ENCODE measurements at regions not wholly inside any gene's neighbourhood (a gene's known extent, or its start where the extent isn't known, plus 50 kb on each side); places are given as distances from the start of the nearest gene placed in this dataset.

DNA sequence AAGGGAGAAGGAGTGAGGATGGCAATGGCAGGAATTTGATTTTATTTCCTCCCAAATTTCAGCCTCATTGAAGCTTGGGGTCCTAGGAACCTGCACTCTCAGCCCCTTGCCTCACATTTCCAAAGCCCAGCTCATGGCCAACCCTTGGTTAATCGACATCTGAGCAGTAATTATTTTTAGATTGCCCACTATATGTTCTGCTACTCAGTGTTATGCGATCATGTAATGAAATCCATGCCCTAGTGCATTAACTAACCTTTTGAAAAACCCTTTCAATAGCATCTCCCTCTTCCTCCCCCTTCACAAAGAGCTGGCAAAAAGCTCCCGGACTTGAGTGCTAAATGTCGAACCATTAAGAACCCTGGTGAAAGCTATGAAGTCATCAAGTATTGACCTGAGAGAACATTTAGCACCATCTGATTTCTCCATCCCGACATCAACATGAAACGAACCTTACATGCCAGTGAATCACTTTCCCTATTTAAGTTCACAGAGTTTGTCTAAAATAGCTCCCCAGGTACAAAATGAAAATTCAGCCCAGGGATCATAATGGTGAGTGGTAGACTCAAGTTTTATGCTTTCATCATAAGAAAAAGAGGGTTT, 59.2 kb upstream of the RPS6KA3 start:
- no peak for DNase-seq (ENCODE audit: low read depth, low spot score)

DNA sequence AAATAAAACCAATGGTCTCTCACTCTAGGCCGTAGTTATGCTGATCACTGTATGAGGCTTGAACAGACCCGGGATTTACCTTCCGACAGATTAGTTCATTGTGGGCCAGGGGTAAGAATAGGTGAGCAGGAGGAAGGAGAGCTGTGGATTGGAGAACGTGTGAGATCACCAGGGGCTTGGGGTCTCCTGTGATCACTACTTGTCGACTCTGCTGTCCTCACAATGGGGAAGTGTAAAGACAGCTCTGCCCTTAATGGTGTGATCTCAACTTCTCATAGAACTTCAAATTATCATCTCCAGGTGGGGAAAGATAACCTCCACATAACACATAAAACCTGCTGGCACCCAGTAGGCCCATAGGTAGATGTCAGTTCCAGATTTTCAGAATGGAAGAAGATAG, 56.2 kb upstream of the RPS6KA3 start:
- DNase-seq (ENCODE audit: low read depth, low spot score), result no peak

DNA sequence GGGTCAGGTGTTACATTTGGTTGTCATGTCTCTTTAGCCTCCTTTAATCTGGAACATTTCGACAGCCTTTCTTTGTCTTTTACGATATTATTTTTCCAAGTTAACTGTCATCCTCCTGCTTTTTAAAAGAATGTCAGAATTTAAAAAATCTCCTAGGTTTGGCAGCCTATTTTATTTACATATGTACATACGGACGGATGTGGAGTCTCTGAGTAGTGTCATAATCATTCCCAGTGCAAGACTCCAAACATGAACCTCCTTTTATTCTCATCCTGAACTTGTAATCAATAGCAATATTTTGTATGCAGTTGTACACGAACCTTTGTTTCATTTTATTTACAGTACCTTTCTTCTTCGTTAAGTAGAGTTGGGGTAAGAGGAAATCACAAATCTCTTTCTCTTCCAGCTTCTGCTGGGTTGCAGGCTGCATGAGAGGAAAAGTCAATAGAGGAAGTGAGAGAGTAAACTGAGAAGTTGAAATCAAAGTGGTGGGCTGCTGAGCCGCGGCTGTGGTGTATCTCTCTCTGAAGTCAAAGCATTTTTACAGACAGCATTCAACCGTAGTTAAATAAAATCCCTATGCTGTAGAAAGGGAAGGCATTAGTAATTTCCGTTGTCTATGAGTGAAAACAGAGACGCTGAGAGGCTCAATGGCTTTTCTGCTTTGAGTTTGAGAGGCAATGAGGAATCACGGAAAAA, 53.9 kb upstream of the RPS6KA3 start:
- no peak for DNase-seq (ENCODE audit: low read depth, low spot score)

DNA sequence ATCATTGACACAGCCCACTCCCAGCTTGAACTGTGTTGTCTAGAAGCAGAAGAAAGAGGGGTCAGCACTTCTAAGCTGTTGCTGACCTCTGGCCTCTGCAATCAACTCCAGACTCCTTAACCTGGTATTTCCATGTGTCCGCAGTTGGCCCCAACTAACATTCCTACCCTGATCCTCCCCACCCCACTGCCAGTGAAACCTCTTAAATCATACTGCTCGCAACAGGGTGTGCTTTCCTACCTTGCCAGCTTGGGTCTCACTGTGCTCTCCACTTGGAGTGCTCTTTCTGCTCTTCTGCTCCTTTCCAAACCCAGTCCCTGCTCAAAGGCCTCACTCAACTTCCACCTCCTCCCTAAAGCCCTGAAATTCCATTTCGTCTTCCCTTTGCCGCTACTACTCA, 52.3 kb upstream of the RPS6KA3 start:
- no peak for DNase-seq (ENCODE audit: low read depth, low spot score)

DNA sequence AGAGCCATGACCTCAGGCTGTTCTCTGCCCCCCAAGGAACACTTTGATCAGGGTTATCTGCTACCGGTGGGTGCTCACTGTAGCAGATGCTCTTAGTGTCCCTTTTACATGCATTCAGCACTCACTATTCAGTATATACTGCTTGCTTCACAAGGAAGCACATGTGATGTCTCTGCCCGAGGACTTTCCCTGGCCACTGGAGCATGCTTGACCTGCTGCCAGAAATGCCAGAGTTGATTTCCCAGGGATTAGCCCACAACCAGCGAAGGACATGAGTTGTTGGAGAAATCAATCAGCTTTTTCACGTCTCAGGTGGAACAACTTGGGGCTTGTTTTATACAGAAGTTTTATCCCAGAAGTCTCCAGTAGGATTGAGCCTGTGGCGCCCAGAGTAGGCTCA, 51.2 kb upstream of the RPS6KA3 start:
- no peak for DNase-seq (ENCODE audit: low read depth, low spot score)
